Activated T-cell treated with anti-CD3 and anti-CD28 coated beads, Interleukin-2, amount 50 U/mL, for 24 hours (primary cell): ENCODE measurements at regions not wholly inside any gene's neighbourhood (a gene's known extent, or its start where the extent isn't known, plus 50 kb on each side); places are given as distances from the start of the nearest gene placed in this dataset.

ENCODE experiments used
- DNase-seq: peaks from one replicate; pipeline ENCODE4 v3.0.0-alpha.2; 2020
- H3K27ac Mint-ChIP-seq: 2 replicates; pipeline ENCODE4 v1.8.0; 2020; ENCODE audit warnings: mild to moderate bottlenecking, mixed read lengths
- H3K27me3 Mint-ChIP-seq: 2 replicates; pipeline ENCODE4 v1.8.0; 2020; ENCODE audit warnings: mixed read lengths
- H3K36me3 Mint-ChIP-seq: 2 replicates; pipeline ENCODE4 v1.8.0; 2020; ENCODE audit warnings: low read depth, mixed read lengths
- H3K4me1 Mint-ChIP-seq: 2 replicates; pipeline ENCODE4 v1.8.0; 2020; ENCODE audit warnings: low read depth, mixed read lengths
- H3K4me3 Mint-ChIP-seq: 2 replicates; pipeline ENCODE4 v1.8.0; 2020; ENCODE audit warnings: mild to moderate bottlenecking, moderate library complexity, mixed read lengths
- H3K9me3 Mint-ChIP-seq: 2 replicates; pipeline ENCODE4 v1.8.0; 2020; ENCODE audit warnings: mixed read lengths

DNA sequence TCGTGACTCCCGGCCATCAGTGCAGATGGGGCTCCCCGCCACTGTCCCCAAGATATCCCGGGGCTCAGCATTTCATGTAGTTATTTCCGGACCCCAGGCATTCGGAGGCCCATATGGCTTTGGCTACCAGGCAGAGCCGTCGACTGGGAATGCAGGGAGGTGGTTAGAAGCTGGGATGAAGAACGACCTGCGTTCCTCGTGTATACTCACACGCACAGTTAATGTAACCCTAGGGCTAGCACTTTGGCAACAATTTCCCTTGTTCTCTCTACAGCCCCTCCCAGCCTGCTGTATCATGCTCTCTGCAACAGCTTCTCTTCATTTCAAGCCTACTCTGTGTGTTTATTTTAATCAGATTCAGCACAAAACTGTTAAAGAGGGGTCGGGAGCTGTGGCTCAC is 240.4 kb downstream of the MYLK4 start:
- Mint-ChIP-seq H3K4me1 (no peaks in the 10 kb centered on the region), H3K27me3 (peaks cover 76% of the 10 kb centered on the region), H3K9me3 (no peaks in the 10 kb centered on the region), H3K36me3 (no peaks in the 10 kb centered on the region), H3K4me3 (no peak overlapping the region), H3K27ac (no peak overlapping the region)
- DNase-seq, result no peak

GRCh38 chr6:2509711-2510110 is 241.0 kb downstream of the MYLK4 start:
- Mint-ChIP-seq H3K27me3 (peaks cover 74% of the 10 kb centered on the region), H3K4me3 (no peak overlapping the region), H3K9me3 (no peaks in the 10 kb centered on the region), H3K36me3 (no peaks in the 10 kb centered on the region), H3K27ac (no peak overlapping the region), H3K4me1 (no peaks in the 10 kb centered on the region)
- no peak for DNase-seq

DNA sequence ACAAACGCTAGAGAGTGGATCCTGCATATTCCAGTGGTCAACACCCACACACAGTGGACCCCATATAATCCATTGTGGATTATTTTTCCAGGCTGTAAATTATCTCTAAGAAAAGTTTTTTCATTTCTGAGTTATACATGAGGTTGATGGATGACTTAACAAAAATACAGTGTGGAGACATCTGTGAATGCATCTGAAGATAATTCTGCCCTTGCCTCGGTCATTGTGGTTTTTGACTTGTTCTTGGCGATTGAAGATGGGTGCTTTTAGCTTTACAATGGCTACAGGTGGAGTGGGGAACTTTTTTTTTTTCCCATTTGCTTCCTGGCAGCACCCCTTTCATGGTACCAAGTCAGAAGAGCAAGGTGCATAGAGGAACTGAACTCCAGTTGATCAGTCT is 242.7 kb downstream of the MYLK4 start:
- H3K27me3 Mint-ChIP-seq, result peaks cover 62% of the 10 kb centered on the region

GRCh38 chr6:2507521-2508037 is 243.1 kb downstream of the MYLK4 start:
- Mint-ChIP-seq H3K9me3 (no peaks in the 10 kb centered on the region), H3K27me3 (peaks cover 63% of the 10 kb centered on the region), H3K36me3 (no peaks in the 10 kb centered on the region)

More for the DNA sequence above, 242.7 kb downstream of the MYLK4 start:
- H3K4me1 Mint-ChIP-seq, result no peaks in the 10 kb centered on the region
- no peak overlapping the region for H3K27ac Mint-ChIP-seq
- no peak overlapping the region for H3K4me3 Mint-ChIP-seq
- H3K9me3 Mint-ChIP-seq, result no peaks in the 10 kb centered on the region
- H3K36me3 Mint-ChIP-seq, result no peaks in the 10 kb centered on the region
- DNase-seq, result no peak

GRCh38 chr6:2507016-2507415 is 243.7 kb downstream of the MYLK4 start:
- no peaks in the 10 kb centered on the region for H3K9me3 Mint-ChIP-seq
- H3K4me1 Mint-ChIP-seq, result no peaks in the 10 kb centered on the region
- H3K27ac Mint-ChIP-seq, result no peak overlapping the region
- peaks cover 68% of the 10 kb centered on the region for H3K27me3 Mint-ChIP-seq
- H3K36me3 Mint-ChIP-seq, result no peaks in the 10 kb centered on the region
- H3K4me3 Mint-ChIP-seq, result no peak overlapping the region
- DNase-seq, result no peak

More at GRCh38 chr6:2507521-2508037, 243.1 kb downstream of the MYLK4 start:
- no peak overlapping the region for H3K4me3 Mint-ChIP-seq
- no peak overlapping the region for H3K27ac Mint-ChIP-seq
- H3K4me1 Mint-ChIP-seq, result no peaks in the 10 kb centered on the region
- no peak for DNase-seq

DNA sequence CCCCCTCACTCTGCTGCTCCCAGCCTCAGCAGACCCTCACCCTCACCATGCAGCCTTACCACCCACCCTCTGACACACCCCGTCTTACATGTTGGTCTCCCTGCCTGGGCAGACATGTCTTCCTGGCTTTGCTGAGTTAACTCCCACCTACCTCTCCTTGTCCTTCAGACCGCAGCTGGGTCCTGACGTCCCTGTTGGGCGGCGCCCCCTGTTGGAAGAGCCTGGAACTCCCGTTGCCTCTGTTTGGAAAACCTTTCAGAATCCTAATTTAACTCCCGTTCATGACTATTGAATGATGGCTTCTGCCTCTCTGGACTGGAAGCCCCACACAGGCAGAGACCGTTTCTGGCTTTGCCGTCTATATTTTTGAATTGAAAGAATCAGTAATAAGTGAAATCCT is 245.1 kb downstream of the MYLK4 start:
- H3K27me3 Mint-ChIP-seq, result peaks cover 60% of the 10 kb centered on the region
- no peak for DNase-seq
- H3K4me3 Mint-ChIP-seq, result no peak overlapping the region
- no peaks in the 10 kb centered on the region for H3K9me3 Mint-ChIP-seq
- no peaks in the 10 kb centered on the region for H3K36me3 Mint-ChIP-seq
- H3K4me1 Mint-ChIP-seq, result no peaks in the 10 kb centered on the region
- H3K27ac Mint-ChIP-seq, result no peak overlapping the region

DNA sequence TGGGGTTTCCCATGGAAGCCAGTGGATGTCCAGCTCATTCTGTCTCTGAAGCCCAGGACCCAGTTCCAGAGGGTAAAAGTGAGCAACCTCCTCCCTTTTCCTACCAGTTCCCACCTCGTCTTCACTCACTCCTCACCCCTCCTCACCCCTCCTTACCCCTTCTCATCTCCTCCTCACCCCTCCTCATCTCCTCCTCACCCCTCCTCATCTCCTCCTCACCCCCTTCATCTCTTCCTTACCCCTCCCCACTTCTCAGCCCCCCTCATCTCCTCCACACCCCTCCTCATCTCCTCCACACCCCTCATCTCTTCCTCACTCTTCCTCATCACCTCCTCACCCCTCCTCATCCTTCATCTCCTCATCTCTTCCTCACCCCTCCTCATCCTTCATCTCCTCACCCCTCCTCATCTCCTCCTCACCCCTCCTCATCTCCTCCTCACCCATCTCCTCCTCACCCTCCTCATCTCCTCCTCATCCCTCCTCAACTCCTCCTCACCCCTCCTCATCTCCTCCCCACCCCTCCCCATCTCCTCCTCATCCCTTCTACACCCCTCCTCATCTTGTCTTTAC is 246.1 kb downstream of the MYLK4 start:
- no peaks in the 10 kb centered on the region for H3K9me3 Mint-ChIP-seq
- no peak for DNase-seq
- no peaks in the 10 kb centered on the region for H3K4me1 Mint-ChIP-seq
- no peaks in the 10 kb centered on the region for H3K36me3 Mint-ChIP-seq
- H3K27me3 Mint-ChIP-seq, result peaks cover 53% of the 10 kb centered on the region
- H3K27ac Mint-ChIP-seq, result no peak overlapping the region
- H3K4me3 Mint-ChIP-seq, result no peak overlapping the region

- H3K36me3 Mint-ChIP-seq, result no peaks in the 10 kb centered on the region
Observed at GRCh38 chr6:2503816-2504494, 246.8 kb downstream of the MYLK4 start.

DNA sequence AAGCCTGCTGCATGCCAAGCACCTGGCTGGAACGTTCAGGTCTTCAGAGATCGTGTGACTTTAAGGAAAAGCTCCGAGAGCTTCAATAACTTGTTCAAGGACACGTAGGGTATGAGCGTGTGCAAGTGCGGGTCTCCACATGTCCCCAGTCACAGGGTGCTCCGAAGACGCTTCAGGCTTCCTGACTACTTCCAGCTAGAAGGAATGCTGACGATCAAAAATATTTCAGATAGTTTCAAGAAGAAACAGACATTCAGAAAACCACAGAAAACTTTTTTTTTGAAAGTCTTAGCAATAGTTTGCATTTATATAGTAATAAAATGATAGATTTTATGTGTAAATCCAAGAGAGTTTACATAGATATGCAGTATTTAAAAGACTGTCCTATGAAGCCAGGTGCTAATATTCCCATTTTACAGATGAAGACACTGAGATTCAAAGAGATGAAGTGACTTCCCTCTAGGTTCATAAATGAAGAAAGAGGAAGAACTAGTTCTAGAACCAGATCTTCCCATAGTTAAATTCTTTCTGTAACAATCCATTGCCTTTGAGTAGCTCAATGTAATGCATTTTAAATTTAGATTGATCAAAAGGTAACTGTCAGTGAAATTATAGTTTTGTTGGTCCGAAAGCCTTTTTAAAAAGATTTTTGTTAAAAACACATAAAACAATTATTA is 247.6 kb downstream of the MYLK4 start:
- no peaks in the 10 kb centered on the region for H3K4me1 Mint-ChIP-seq
- no peak overlapping the region for H3K4me3 Mint-ChIP-seq
- H3K9me3 Mint-ChIP-seq, result no peaks in the 10 kb centered on the region
- H3K36me3 Mint-ChIP-seq, result no peaks in the 10 kb centered on the region
- DNase-seq, result no peak
- peaks cover 41% of the 10 kb centered on the region for H3K27me3 Mint-ChIP-seq
- no peak overlapping the region for H3K27ac Mint-ChIP-seq

More at GRCh38 chr6:2503816-2504494, 246.8 kb downstream of the MYLK4 start:
- H3K4me1 Mint-ChIP-seq, result no peaks in the 10 kb centered on the region
- no peak overlapping the region for H3K4me3 Mint-ChIP-seq
- no peak for DNase-seq
- H3K9me3 Mint-ChIP-seq, result no peaks in the 10 kb centered on the region
- H3K27ac Mint-ChIP-seq, result no peak overlapping the region
- H3K27me3 Mint-ChIP-seq, result peaks cover 47% of the 10 kb centered on the region

DNA sequence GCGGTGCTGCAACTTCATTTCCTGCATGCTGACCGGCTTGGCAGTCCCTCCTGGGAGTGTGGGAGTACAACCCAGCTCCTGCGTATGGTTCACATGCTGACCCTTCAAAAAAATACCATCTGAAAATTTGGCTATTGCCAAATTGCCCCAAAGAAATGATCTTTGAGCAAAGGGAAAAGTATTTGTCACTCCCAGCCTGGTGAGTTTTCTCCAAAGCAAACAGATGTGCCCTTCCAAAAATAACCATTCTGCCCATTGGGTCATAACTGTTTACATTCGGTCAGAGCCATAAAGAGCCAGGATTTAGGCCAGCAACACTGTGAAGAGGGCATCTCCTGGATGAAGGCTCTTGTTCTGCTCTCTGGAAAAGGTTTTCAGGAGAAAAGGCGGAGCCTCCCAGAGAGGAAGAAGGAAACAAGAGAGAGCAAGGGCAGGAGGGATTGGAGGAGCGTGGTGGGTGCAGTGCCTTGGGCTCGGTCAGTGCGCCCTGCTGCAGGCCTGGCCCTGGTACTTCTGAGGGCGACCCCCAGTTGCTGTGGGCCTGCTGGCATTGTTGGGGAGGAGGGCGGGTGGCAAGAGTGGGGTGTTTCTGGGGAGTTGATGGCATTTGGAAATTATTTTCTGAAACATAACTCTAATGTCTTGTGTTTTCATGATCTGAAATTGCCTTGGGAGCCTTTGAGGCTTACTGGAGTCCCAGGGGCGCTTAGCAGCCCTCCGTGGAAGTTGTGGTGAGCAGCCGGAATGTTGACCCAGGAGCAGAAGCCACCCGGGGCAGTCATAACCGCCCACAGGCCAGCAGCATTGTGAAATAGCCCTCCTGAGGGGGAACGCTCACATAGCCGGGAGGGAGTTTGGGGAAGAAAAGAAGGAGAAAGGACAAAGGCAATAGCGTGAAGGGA is 248.4 kb downstream of the MYLK4 start:
- no peaks in the 10 kb centered on the region for H3K36me3 Mint-ChIP-seq
- no peak for DNase-seq
- no peak overlapping the region for H3K4me3 Mint-ChIP-seq
- peaks cover 33% of the 10 kb centered on the region for H3K27me3 Mint-ChIP-seq
- H3K9me3 Mint-ChIP-seq, result no peaks in the 10 kb centered on the region
- no peaks in the 10 kb centered on the region for H3K4me1 Mint-ChIP-seq
- H3K27ac Mint-ChIP-seq, result no peak overlapping the region

- H3K4me3 Mint-ChIP-seq, result no peak overlapping the region
- no peaks in the 10 kb centered on the region for H3K36me3 Mint-ChIP-seq
- H3K27ac Mint-ChIP-seq, result no peak overlapping the region
- no peaks in the 10 kb centered on the region for H3K4me1 Mint-ChIP-seq
- H3K9me3 Mint-ChIP-seq, result no peaks in the 10 kb centered on the region
- no peak for DNase-seq
- H3K27me3 Mint-ChIP-seq, result peaks cover 28% of the 10 kb centered on the region
Observed at GRCh38 chr6:2497922-2498623, 252.6 kb downstream of the MYLK4 start.

DNA sequence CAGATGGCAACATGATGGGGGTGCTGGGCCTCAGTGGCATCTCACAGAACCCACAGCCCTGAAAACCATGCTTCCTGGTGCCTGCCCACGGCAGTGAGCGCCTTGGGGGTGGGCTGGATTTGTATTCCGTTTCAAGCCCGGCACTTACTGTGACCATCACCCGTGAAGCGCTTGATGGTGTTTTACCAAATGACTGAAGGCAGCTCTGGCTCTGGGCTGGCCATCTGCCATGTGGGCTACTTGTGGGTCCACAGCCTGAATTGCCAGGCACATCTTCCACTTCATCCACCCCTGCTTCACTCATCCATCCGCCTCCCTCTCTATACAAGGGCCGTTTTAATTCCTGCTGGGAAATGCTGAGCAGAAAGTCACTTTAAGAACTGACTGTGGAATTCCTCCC is 250.9 kb upstream of the GMDS start:
- DNase-seq, result no peak
- H3K27ac Mint-ChIP-seq, result no peak overlapping the region
- H3K4me1 Mint-ChIP-seq, result no peaks in the 10 kb centered on the region
- H3K27me3 Mint-ChIP-seq, result peaks cover 21% of the 10 kb centered on the region
- no peaks in the 10 kb centered on the region for H3K36me3 Mint-ChIP-seq
- H3K9me3 Mint-ChIP-seq, result no peaks in the 10 kb centered on the region
- no peak overlapping the region for H3K4me3 Mint-ChIP-seq

DNA sequence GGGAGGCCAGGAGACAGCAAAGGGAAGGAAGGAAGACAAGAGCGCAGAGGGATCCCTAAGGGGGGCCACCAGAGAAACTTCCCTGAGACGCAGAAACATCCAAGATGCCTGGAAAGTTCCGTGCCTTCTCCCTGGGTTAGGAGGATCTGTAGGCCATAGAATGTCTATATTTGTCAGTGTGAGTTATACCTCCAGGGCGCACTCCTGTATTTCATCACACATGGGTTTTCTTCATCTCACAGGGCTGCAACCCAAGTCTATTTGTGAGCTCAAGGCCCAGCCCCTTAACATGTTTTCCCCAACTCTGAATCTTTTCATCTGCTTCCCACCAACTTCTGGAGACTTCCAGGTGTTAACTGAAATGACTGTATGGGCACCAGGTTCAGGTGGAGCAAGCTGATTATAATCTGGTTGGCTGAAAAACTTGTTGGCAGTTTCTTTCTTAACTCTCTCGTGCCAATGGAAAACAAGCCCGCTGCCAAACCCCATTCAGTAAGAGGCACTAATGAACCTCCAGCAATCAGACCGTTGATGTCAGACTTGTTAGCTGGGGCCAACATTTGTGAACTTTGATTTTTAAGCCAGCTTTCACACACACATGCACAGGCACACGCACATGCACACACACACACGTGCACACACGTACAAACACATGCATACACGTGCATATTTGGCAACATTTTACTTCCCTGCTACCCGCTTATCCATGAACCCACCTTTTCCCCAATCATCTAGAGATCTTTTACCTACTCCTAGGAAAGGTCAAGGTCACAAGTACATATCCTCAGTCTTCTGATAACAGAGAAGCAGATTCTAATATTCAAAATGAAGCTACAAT is 247.5 kb upstream of the GMDS start:
- H3K9me3 Mint-ChIP-seq, result no peaks in the 10 kb centered on the region
- no peak for DNase-seq
- no peaks in the 10 kb centered on the region for H3K4me1 Mint-ChIP-seq
- no peak overlapping the region for H3K27ac Mint-ChIP-seq
- H3K27me3 Mint-ChIP-seq, result peaks cover 25% of the 10 kb centered on the region
- no peak overlapping the region for H3K4me3 Mint-ChIP-seq
- H3K36me3 Mint-ChIP-seq, result no peaks in the 10 kb centered on the region
